HepG2 (cell line): ENCODE measurements at regions not wholly inside any gene's neighbourhood (a gene's known extent, or its start where the extent isn't known, plus 50 kb on each side); places are given as distances from the start of the nearest gene placed in this dataset.
A peak's percentile ranks its signal among the peaks of the same experiment; 100 is the strongest.

Experiments
- ATAC-seq: fragments of 200-7000 bp; cut with Tn5 transposase; 3 replicates; pipeline ENCODE4 v1.9.1; 2020; ENCODE audit warnings: mild to moderate bottlenecking, moderate library complexity
- BruUV-seq: library from RNA; stranded (reverse); fragments of 400-500 nt; replicated peaks from 2 replicates; lab custom pipeline; 2021; lab: Mats Ljungman, UMichigan
- CTCF ChIA-PET: fragments of 300-600 bp; formaldehyde crosslinking; extraction: SDS; loops from one replicate; lab custom pipeline; 2021; ENCODE audit warnings: low total read pairs, inconsistent platforms, low intra/inter-chr PET ratio; lab: Yijun Ruan, JAX
- POLR2A ChIA-PET: fragments of 350-600 bp; sonication (Branson Sonifier 250); formaldehyde crosslinking; loops from one replicate; lab custom pipeline; 2020; ENCODE audit warnings: antibody characterized with exemption, inconsistent platforms; lab: Yijun Ruan, JAX
- DNase-seq: peaks from one replicate; pipeline ENCODE4 v3.0.0-alpha.2; 2015; ENCODE audit warnings: low spot score
- FAIRE-seq: peaks from 3 replicates; lab custom pipeline; 2011; peaks lifted over from hg19 to GRCh38; lab: Jason Lieb, UNC
- H2AFZ ChIP-seq: one replicate; pipeline ENCODE4 v1.6.1; 2011; ENCODE audit warnings: low read length, inconsistent platforms
- H3K27ac ChIP-seq: fragments of 300-600 bp; 3 replicates; pipeline ENCODE4 v1.8.0; 2011; ENCODE audit warnings: mixed run types, mild to moderate bottlenecking, mixed read lengths, low read length, inconsistent platforms; ENCODE audit not compliant: insufficient read depth; ENCODE audit errors: extremely low read length
- H3K27me3 ChIP-seq, 2 experiments: fragments of 200-600 bp in 1 of 2; 2 replicates in 1 of 2; 3 replicates in 1 of 2; pipeline versions ENCODE4 v1.6.0 to v1.8.0; 2011; ENCODE audit warnings: low read length in 2 of 2, mild to moderate bottlenecking in 2 of 2, moderate library complexity in 2 of 2, inconsistent platforms in 1 of 2; ENCODE audit not compliant: insufficient read depth in 2 of 2, control insufficient read depth in 1 of 2
- H3K36me3 ChIP-seq, 2 experiments: fragments of 200-600 bp in 1 of 2; replicated peaks in 1 of 2; 2 replicates in 1 of 2; 3 replicates in 1 of 2; pipeline versions ENCODE4 v1.5.1 to v1.8.0; 2011; ENCODE audit warnings: low read length in 2 of 2, inconsistent platforms in 1 of 2; ENCODE audit not compliant: insufficient read depth in 2 of 2, control insufficient read depth in 1 of 2
- H3K4me1 ChIP-seq: 2 replicates; pipeline ENCODE4 v1.5.1; 2012; ENCODE audit warnings: low read length, inconsistent platforms; ENCODE audit not compliant: insufficient read depth
- H3K4me2 ChIP-seq: 2 replicates; pipeline ENCODE4 v1.6.0; 2011; ENCODE audit warnings: low read depth, low read length, inconsistent platforms
- H3K4me3 ChIP-seq, 3 experiments: fragments of 200-600 bp in 1 of 3; sonication (generic), shearing (Covaris generic) in 1 of 3; replicated peaks in 1 of 3; 2 replicates each; pipeline ENCODE4 v1.5.1; 2011 to 2016; ENCODE audit warnings: low read length in 3 of 3, inconsistent platforms in 2 of 3, low read depth in 2 of 3, mild to moderate bottlenecking in 2 of 3, control low read depth in 1 of 3, mixed read lengths in 1 of 3; ENCODE audit not compliant: insufficient read depth in 1 of 3
- H3K79me2 ChIP-seq: one replicate; pipeline ENCODE4 v1.6.1; 2011; ENCODE audit warnings: low read length, inconsistent platforms; ENCODE audit not compliant: insufficient read depth
- H3K9ac ChIP-seq: 2 replicates; pipeline ENCODE4 v1.6.0; 2011; ENCODE audit warnings: mild to moderate bottlenecking, low read depth, low read length, inconsistent platforms; ENCODE audit not compliant: insufficient read depth
- H3K9me3 ChIP-seq: 2 replicates; pipeline ENCODE4 v1.5.1; 2012; ENCODE audit warnings: mild to moderate bottlenecking, low read length
- H4K20me1 ChIP-seq: 2 replicates; pipeline ENCODE4 v1.6.0; 2011; ENCODE audit warnings: inconsistent platforms, mild to moderate bottlenecking, low read length, moderate library complexity; ENCODE audit not compliant: insufficient read depth
- ARNT ChIP-seq: fragments of 450-650 bp; IDR thresholded peaks from 2 replicates; pipeline ENCODE4 v1.6.1; 2017
- MIER3 ChIP-seq: IDR thresholded peaks from 2 replicates; pipeline ENCODE4 v1.6.1; 2016; ENCODE audit warnings: missing compliant biosample characterization, borderline replicate concordance
- NCOR1 ChIP-seq: fragments of 200-600 bp; sonication (generic); IDR thresholded peaks from 2 replicates; pipeline ENCODE4 v1.7.0; 2017; ENCODE audit warnings: antibody characterized with exemption, low read length, borderline replicate concordance
- SP1 ChIP-seq, 2 experiments: fragments of 450-650 bp in 1 of 2; sonication (generic) in 1 of 2; formaldehyde crosslinking in 1 of 2; IDR thresholded peaks; 2 replicates each; pipeline versions ENCODE4 v1.4.0 to v1.6.1; 2016 to 2020; ENCODE audit warnings: missing genetic modification reagents in 1 of 2
- ZNF331 ChIP-seq: sonication (generic); formaldehyde crosslinking; IDR thresholded peaks from 2 replicates; pipeline ENCODE4 v1.4.0; 2020; ENCODE audit warnings: missing genetic modification reagents
- ZNF629 ChIP-seq: sonication (generic); formaldehyde crosslinking; conservative IDR thresholded peaks from 2 replicates; pipeline ENCODE4 v1.5.0; 2020; ENCODE audit warnings: missing genetic modification reagents
- WGBS: methylation state at CpG from one replicate; pipeline ENCODE4 v1.1.6; 2017; ENCODE audit warnings: low lambda C conversion rate; 5-methylcytosine and 5-hydroxymethylcytosine counted together
- in situ Hi-C: cut with HindIII; loops from 2 replicates; pipeline ENCODE4 v1.10.0; 2017; ENCODE audit warnings: low pct_unique_long_range_greater_than_20kb; ENCODE audit not compliant: extremely low pct_ligation_motif_present
- intact Hi-C: fragments of 100-400 bp; cut with micrococcal nuclease; formaldehyde crosslinking; loops from one replicate; pipeline ENCODE4 v1.10.0; 2022; ENCODE audit not compliant: unreplicated experiment
- TF ChIP-seq, protein P1 (sequence below): sonication (generic); formaldehyde crosslinking; IDR thresholded peaks from 2 replicates; pipeline ENCODE4 v1.4.0; 2020; ENCODE audit warnings: low read depth, missing genetic modification reagents
- TF ChIP-seq, protein P2 (sequence below): sonication (generic); formaldehyde crosslinking; IDR thresholded peaks from 2 replicates; pipeline ENCODE4 v1.8.1; 2022; ENCODE audit warnings: low read depth, mild to moderate bottlenecking, missing genetic modification reagents
- TF ChIP-seq, protein P3 (sequence below): sonication (generic); formaldehyde crosslinking; IDR thresholded peaks from 2 replicates; pipeline ENCODE4 v1.4.0; 2020; ENCODE audit warnings: missing genetic modification reagents

DNA sequence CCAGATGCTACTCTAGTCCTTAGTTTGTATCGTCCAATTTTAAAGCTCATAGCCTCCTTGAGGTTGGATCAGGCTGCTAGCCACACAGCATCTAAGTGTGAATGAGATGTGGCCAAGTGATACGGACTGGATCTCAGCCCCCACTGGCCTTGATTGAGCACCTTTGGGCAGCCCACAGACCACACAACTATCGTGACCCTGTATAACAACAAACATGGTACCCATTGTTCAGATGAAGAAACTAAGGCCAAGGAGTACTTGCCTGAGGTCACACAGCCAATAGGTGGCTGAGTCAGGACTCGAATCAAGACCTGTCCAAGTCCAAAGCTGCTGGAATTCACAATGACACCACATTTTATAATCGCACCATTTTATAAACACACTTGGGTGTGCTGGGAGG lies 73.0 kb upstream of the IRX3 start:
- no peaks in the 10 kb centered on the region for H3K79me2 ChIP-seq
- H3K9ac ChIP-seq, result no peak overlapping the region
- no peak overlapping the region for H2AFZ ChIP-seq
- no peak overlapping the region for H3K4me2 ChIP-seq
- intact Hi-C loops, result no loop called here
- ATAC-seq (no peak), DNase-seq (no peak), FAIRE-seq (no peak)
- ChIA-PET CTCF (no interaction called here), POLR2A (no interaction called here)
- H3K9me3 ChIP-seq, result no peaks in the 10 kb centered on the region
- H3K4me3 ChIP-seq, result no peak overlapping the region
- no peaks in the 10 kb centered on the region for H4K20me1 ChIP-seq
- no TSS peak for BruUV-seq
- H3K4me1 ChIP-seq, result no peaks in the 10 kb centered on the region
- peaks cover 2 to 34% of the 10 kb centered on the region in 2 experiments; a peak in 4 of 5 replicates for H3K27me3 ChIP-seq
- TF ChIP-seq, protein P1, sequence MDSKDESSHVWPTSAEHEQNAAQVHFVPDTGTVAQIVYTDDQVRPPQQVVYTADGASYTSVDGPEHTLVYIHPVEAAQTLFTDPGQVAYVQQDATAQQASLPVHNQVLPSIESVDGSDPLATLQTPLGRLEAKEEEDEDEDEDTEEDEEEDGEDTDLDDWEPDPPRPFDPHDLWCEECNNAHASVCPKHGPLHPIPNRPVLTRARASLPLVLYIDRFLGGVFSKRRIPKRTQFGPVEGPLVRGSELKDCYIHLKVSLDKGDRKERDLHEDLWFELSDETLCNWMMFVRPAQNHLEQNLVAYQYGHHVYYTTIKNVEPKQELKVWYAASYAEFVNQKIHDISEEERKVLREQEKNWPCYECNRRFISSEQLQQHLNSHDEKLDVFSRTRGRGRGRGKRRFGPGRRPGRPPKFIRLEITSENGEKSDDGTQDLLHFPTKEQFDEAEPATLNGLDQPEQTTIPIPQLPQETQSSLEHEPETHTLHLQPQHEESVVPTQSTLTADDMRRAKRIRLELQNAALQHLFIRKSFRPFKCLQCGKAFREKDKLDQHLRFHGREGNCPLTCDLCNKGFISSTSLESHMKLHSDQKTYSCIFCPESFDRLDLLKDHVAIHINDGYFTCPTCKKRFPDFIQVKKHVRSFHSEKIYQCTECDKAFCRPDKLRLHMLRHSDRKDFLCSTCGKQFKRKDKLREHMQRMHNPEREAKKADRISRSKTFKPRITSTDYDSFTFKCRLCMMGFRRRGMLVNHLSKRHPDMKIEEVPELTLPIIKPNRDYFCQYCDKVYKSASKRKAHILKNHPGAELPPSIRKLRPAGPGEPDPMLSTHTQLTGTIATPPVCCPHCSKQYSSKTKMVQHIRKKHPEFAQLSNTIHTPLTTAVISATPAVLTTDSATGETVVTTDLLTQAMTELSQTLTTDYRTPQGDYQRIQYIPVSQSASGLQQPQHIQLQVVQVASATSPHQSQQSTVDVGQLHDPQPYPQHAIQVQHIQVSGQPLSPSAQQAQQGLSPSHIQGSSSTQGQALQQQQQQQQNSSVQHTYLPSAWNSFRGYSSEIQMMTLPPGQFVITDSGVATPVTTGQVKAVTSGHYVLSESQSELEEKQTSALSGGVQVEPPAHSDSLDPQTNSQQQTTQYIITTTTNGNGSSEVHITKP (CRISPR knock-in tag), result no peak
- TF ChIP-seq ZNF629, result peak; percentile 82
- in situ Hi-C loops, result no loop called here
- WGBS, result 41% methylated on average over 5 of the region's 5 CpGs
- no peak overlapping the region for H3K27ac ChIP-seq
- H3K36me3 ChIP-seq, result no peaks in the 10 kb centered on the region

DNA sequence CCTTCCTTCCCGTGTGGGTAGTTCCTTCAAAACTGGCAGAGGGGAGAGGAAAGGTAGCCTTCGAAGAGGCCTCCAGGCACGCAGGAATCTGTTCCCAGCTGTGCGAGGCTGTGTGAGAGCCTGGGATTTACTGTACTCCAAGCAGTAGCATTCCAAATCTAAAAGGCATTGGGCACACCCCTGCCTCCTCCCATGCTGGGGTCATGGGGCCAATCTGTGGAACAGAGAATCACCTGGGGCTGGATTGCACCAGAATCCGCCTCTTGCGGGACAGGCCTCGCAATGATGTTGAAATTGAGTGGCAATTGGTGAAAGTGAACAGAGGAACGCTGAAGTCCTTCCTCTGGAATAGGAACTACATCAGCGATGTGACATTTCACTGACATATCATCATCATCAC lies 72.5 kb upstream of the IRX3 start:
- ChIA-PET POLR2A (no interaction called here), CTCF (no interaction called here)
- Histone ChIP-seq H3K36me3 (no peaks in the 10 kb centered on the region), H3K4me3 (no peak overlapping the region), H3K9me3 (no peaks in the 10 kb centered on the region), H4K20me1 (no peaks in the 10 kb centered on the region), H3K79me2 (no peaks in the 10 kb centered on the region), H3K9ac (no peak overlapping the region), H3K27me3 (peaks cover 2 to 34% of the 10 kb centered on the region in 2 experiments; a peak in 4 of 5 replicates), H3K4me2 (no peak overlapping the region), H3K27ac (no peak overlapping the region), H2AFZ (no peak overlapping the region), H3K4me1 (no peaks in the 10 kb centered on the region)
- in situ Hi-C loops, result no loop called here
- 52% methylated on average over 9 of the region's 9 CpGs for WGBS
- no peak for DNase-seq
- intact Hi-C loops, result no loop called here
- no peak for ATAC-seq
- no TSS peak for BruUV-seq
- FAIRE-seq, result no peak
- TF ChIP-seq NCOR1 (no peak), ZNF331 (no peak), SP1 (IDR thresholded peaks at IDR 0.05) (no peak), SP1 (CRISPR knock-in tag; IDR thresholded peaks at IDR 0.05) (no peak), ARNT (no peak), MIER3 (CRISPR knock-in tag) (no peak)
- TF ChIP-seq, protein P2, sequence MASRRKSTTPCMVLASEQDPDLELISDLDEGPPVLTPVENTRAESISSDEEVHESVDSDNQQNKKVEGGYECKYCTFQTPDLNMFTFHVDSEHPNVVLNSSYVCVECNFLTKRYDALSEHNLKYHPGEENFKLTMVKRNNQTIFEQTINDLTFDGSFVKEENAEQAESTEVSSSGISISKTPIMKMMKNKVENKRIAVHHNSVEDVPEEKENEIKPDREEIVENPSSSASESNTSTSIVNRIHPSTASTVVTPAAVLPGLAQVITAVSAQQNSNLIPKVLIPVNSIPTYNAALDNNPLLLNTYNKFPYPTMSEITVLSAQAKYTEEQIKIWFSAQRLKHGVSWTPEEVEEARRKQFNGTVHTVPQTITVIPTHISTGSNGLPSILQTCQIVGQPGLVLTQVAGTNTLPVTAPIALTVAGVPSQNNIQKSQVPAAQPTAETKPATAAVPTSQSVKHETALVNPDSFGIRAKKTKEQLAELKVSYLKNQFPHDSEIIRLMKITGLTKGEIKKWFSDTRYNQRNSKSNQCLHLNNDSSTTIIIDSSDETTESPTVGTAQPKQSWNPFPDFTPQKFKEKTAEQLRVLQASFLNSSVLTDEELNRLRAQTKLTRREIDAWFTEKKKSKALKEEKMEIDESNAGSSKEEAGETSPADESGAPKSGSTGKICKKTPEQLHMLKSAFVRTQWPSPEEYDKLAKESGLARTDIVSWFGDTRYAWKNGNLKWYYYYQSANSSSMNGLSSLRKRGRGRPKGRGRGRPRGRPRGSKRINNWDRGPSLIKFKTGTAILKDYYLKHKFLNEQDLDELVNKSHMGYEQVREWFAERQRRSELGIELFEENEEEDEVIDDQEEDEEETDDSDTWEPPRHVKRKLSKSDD (CRISPR knock-in tag), result no peak
- TF ChIP-seq, protein P3, sequence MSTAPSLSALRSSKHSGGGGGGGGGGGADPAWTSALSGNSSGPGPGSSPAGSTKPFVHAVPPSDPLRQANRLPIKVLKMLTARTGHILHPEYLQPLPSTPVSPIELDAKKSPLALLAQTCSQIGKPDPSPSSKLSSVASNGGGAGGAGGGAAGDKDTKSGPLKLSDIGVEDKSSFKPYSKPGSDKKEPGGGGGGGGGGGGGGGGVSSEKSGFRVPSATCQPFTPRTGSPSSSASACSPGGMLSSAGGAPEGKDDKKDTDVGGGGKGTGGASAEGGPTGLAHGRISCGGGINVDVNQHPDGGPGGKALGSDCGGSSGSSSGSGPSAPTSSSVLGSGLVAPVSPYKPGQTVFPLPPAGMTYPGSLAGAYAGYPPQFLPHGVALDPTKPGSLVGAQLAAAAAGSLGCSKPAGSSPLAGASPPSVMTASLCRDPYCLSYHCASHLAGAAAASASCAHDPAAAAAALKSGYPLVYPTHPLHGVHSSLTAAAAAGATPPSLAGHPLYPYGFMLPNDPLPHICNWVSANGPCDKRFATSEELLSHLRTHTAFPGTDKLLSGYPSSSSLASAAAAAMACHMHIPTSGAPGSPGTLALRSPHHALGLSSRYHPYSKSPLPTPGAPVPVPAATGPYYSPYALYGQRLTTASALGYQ (CRISPR knock-in tag), result no peak
